ENCODE measurements at regions not wholly inside any gene's neighbourhood (a gene's known extent, or its start where the extent isn't known, plus 50 kb on each side); places are given as distances from the start of the nearest gene placed in this dataset.

DNA sequence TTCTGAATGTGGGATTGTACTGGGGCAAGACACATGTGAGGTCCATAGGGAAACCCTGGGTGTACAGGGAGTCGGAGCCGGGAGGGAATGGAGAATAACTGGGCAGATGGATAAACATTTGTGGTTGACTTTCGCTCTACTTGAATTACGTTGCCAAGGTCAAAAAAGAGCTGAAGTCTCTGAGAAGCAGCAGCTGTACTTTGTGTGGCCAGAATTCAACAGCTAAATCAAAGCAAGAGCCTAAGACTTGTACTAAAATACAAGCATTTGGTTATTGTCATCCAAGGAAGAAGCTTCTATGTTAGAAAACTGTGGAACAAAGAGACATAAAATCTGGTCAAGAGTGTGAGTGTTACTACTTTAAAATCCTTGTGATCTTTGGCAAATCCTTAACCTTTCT is 457.2 kb downstream of the ARL4A start:
- TF ChIP-seq, protein P1, sequence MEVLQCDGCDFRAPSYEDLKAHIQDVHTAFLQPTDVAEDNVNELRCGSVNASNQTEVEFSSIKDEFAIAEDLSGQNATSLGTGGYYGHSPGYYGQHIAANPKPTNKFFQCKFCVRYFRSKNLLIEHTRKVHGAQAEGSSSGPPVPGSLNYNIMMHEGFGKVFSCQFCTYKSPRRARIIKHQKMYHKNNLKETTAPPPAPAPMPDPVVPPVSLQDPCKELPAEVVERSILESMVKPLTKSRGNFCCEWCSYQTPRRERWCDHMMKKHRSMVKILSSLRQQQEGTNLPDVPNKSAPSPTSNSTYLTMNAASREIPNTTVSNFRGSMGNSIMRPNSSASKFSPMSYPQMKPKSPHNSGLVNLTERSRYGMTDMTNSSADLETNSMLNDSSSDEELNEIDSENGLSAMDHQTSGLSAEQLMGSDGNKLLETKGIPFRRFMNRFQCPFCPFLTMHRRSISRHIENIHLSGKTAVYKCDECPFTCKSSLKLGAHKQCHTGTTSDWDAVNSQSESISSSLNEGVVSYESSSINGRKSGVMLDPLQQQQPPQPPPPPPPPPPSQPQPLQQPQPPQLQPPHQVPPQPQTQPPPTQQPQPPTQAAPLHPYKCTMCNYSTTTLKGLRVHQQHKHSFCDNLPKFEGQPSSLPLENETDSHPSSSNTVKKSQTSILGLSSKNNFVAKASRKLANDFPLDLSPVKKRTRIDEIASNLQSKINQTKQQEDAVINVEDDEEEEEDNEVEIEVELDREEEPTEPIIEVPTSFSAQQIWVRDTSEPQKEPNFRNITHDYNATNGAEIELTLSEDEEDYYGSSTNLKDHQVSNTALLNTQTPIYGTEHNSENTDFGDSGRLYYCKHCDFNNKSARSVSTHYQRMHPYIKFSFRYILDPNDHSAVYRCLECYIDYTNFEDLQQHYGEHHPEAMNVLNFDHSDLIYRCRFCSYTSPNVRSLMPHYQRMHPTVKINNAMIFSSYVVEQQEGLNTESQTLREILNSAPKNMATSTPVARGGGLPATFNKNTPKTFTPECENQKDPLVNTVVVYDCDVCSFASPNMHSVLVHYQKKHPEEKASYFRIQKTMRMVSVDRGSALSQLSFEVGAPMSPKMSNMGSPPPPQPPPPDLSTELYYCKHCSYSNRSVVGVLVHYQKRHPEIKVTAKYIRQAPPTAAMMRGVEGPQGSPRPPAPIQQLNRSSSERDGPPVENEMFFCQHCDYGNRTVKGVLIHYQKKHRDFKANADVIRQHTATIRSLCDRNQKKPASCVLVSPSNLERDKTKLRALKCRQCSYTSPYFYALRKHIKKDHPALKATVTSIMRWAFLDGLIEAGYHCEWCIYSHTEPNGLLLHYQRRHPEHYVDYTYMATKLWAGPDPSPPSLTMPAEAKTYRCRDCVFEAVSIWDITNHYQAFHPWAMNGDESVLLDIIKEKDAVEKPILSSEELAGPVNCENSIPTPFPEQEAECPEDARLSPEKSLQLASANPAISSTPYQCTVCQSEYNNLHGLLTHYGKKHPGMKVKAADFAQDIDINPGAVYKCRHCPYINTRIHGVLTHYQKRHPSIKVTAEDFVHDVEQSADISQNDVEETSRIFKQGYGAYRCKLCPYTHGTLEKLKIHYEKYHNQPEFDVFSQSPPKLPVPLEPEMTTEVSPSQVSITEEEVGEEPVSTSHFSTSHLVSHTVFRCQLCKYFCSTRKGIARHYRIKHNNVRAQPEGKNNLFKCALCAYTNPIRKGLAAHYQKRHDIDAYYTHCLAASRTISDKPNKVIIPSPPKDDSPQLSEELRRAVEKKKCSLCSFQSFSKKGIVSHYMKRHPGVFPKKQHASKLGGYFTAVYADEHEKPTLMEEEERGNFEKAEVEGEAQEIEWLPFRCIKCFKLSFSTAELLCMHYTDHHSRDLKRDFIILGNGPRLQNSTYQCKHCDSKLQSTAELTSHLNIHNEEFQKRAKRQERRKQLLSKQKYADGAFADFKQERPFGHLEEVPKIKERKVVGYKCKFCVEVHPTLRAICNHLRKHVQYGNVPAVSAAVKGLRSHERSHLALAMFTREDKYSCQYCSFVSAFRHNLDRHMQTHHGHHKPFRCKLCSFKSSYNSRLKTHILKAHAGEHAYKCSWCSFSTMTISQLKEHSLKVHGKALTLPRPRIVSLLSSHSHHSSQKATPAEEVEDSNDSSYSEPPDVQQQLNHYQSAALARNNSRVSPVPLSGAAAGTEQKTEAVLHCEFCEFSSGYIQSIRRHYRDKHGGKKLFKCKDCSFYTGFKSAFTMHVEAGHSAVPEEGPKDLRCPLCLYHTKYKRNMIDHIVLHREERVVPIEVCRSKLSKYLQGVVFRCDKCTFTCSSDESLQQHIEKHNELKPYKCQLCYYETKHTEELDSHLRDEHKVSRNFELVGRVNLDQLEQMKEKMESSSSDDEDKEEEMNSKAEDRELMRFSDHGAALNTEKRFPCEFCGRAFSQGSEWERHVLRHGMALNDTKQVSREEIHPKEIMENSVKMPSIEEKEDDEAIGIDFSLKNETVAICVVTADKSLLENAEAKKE (CRISPR knock-in tag; IDR thresholded peaks at IDR 0.05) = no peak
- TF ChIP-seq, protein P2, sequence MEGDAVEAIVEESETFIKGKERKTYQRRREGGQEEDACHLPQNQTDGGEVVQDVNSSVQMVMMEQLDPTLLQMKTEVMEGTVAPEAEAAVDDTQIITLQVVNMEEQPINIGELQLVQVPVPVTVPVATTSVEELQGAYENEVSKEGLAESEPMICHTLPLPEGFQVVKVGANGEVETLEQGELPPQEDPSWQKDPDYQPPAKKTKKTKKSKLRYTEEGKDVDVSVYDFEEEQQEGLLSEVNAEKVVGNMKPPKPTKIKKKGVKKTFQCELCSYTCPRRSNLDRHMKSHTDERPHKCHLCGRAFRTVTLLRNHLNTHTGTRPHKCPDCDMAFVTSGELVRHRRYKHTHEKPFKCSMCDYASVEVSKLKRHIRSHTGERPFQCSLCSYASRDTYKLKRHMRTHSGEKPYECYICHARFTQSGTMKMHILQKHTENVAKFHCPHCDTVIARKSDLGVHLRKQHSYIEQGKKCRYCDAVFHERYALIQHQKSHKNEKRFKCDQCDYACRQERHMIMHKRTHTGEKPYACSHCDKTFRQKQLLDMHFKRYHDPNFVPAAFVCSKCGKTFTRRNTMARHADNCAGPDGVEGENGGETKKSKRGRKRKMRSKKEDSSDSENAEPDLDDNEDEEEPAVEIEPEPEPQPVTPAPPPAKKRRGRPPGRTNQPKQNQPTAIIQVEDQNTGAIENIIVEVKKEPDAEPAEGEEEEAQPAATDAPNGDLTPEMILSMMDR (conservative IDR thresholded peaks at IDR 0.05; ENCODE audit: low read depth in 2 of 2) = no peak
- TF ChIP-seq, protein P3, sequence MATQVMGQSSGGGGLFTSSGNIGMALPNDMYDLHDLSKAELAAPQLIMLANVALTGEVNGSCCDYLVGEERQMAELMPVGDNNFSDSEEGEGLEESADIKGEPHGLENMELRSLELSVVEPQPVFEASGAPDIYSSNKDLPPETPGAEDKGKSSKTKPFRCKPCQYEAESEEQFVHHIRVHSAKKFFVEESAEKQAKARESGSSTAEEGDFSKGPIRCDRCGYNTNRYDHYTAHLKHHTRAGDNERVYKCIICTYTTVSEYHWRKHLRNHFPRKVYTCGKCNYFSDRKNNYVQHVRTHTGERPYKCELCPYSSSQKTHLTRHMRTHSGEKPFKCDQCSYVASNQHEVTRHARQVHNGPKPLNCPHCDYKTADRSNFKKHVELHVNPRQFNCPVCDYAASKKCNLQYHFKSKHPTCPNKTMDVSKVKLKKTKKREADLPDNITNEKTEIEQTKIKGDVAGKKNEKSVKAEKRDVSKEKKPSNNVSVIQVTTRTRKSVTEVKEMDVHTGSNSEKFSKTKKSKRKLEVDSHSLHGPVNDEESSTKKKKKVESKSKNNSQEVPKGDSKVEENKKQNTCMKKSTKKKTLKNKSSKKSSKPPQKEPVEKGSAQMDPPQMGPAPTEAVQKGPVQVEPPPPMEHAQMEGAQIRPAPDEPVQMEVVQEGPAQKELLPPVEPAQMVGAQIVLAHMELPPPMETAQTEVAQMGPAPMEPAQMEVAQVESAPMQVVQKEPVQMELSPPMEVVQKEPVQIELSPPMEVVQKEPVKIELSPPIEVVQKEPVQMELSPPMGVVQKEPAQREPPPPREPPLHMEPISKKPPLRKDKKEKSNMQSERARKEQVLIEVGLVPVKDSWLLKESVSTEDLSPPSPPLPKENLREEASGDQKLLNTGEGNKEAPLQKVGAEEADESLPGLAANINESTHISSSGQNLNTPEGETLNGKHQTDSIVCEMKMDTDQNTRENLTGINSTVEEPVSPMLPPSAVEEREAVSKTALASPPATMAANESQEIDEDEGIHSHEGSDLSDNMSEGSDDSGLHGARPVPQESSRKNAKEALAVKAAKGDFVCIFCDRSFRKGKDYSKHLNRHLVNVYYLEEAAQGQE (IDR thresholded peaks at IDR 0.05; ENCODE audit: unreplicated experiment) = no peak
- TF ChIP-seq EZH2phosphoT487 (IDR thresholded peaks at IDR 0.05; ENCODE audit: unreplicated experiment) = no peak
- no peak for TF ChIP-seq EZH2 (IDR thresholded peaks at IDR 0.05; ENCODE audit: low read depth, unreplicated experiment)
- no peak for TF ChIP-seq POLR2AphosphoS5 (IDR thresholded peaks at IDR 0.05; ENCODE audit: low read depth)
- TF ChIP-seq ZNF331 (CRISPR knock-in tag; IDR thresholded peaks at IDR 0.05; ENCODE audit: low read depth) = no peak
- TF ChIP-seq JUNB (IDR thresholded peaks at IDR 0.05; ENCODE audit: unreplicated experiment) = no peak
- no peak for TF ChIP-seq CREB1 (CRISPR knock-in tag; IDR thresholded peaks at IDR 0.05; ENCODE audit: low read depth)
- TF ChIP-seq ZNF114 (CRISPR knock-in tag; IDR thresholded peaks at IDR 0.05) = no peak
- TF ChIP-seq STAT1 (IDR thresholded peaks at IDR 0.05; ENCODE audit: unreplicated experiment) = no peak

Data from GM23338 (cell line).